Thyroid gland (tissue), 4 donors: ENCODE measurements at regions not wholly inside any gene's neighbourhood (a gene's known extent, or its start where the extent isn't known, plus 50 kb on each side); places are given as distances from the start of the nearest gene placed in this dataset.

Experiments
- DNase-seq, 2 donors: peaks; one replicate each; pipeline ENCODE4 v3.0.0-alpha.2; 2019
- H3K27ac ChIP-seq, 3 donors: fragments of 200-600 bp; sonication (generic); 1 replicate in 2 of 3; 2 replicates in 1 of 3; pipeline ENCODE4 v1.5.1; 2016 to 2019; ENCODE audit warnings: mild to moderate bottlenecking in 1 of 3, moderate library complexity in 1 of 3
- H3K27me3 ChIP-seq: fragments of 200-600 bp; sonication (generic); one replicate; pipeline ENCODE4 v1.5.1; 2019
- H3K36me3 ChIP-seq, 2 donors: fragments of 200-600 bp; sonication (generic); one replicate each; pipeline ENCODE4 v1.5.1; 2016 to 2019
- H3K4me1 ChIP-seq, 2 donors: fragments of 200-600 bp; sonication (generic); one replicate each; pipeline ENCODE4 v1.5.1; 2017 to 2019
- H3K4me3 ChIP-seq, 3 donors: fragments of 200-600 bp; sonication (generic); replicated peaks in 1 of 3; 1 replicate in 2 of 3; 2 replicates in 1 of 3; pipeline ENCODE4 v1.5.1; 2016; ENCODE audit warnings: mild to moderate bottlenecking in 1 of 3
- H3K9me3 ChIP-seq: fragments of 200-600 bp; sonication (generic); one replicate; pipeline ENCODE4 v1.5.1; 2017
- POLR2A ChIP-seq, 2 donors: fragments of 450-650 bp; IDR thresholded peaks; one replicate each; pipeline ENCODE4 v1.6.1; 2017; ENCODE audit warnings: antibody characterized with exemption in 2 of 2, mild to moderate bottlenecking in 2 of 2, moderate library complexity in 1 of 2
- WGBS, 2 donors: methylation state at CpG; one replicate each; pipeline ENCODE4 v1.1.5; 2017; 5-methylcytosine and 5-hydroxymethylcytosine counted together
- intact Hi-C: fragments of 100-400 bp; cut with DNase I; formaldehyde crosslinking; loops from one replicate; pipeline ENCODE4 v1.15.1; 2023
- TF ChIP-seq, protein P1 (sequence below), 6 experiments: fragments of 200-600 bp in 3 of 6; fragments of 450-650 bp in 3 of 6; sonication (generic) in 3 of 6; IDR thresholded peaks; one replicate each; pipeline ENCODE4 v1.5.1; 2016 to 2019; ENCODE audit warnings: antibody characterized with exemption in 6 of 6, mild to moderate bottlenecking in 2 of 6, inconsistent platforms in 1 of 6, moderate library complexity in 1 of 6

GRCh38 chr11:109789901-109790300 is 303.3 kb upstream of the ZC3H12C start:
- intact Hi-C loops = no loop called here

GRCh38 chr11:109791337-109791736 is 301.9 kb upstream of the ZC3H12C start:
- intact Hi-C loops = no loop called here

More at GRCh38 chr11:109789901-109790300, 303.3 kb upstream of the ZC3H12C start:
- H3K4me3 ChIP-seq = no peak overlapping the region
- H3K36me3 ChIP-seq = no peaks in the 10 kb centered on the region
- no peak overlapping the region for H3K27ac ChIP-seq
- no peak for DNase-seq
- 69 to 70% methylated on average over 1 of the region's 1 CpG for WGBS, 2 donors
- H3K9me3 ChIP-seq = no peaks in the 10 kb centered on the region
- TF ChIP-seq, protein P1, sequence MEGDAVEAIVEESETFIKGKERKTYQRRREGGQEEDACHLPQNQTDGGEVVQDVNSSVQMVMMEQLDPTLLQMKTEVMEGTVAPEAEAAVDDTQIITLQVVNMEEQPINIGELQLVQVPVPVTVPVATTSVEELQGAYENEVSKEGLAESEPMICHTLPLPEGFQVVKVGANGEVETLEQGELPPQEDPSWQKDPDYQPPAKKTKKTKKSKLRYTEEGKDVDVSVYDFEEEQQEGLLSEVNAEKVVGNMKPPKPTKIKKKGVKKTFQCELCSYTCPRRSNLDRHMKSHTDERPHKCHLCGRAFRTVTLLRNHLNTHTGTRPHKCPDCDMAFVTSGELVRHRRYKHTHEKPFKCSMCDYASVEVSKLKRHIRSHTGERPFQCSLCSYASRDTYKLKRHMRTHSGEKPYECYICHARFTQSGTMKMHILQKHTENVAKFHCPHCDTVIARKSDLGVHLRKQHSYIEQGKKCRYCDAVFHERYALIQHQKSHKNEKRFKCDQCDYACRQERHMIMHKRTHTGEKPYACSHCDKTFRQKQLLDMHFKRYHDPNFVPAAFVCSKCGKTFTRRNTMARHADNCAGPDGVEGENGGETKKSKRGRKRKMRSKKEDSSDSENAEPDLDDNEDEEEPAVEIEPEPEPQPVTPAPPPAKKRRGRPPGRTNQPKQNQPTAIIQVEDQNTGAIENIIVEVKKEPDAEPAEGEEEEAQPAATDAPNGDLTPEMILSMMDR (IDR thresholded peaks at IDR 0.05) = no peak
- TF ChIP-seq POLR2A (IDR thresholded peaks at IDR 0.05) = no peak
- no peaks in the 10 kb centered on the region for H3K27me3 ChIP-seq
- no peaks in the 10 kb centered on the region for H3K4me1 ChIP-seq

GRCh38 chr11:109794501-109794900 is 298.7 kb upstream of the ZC3H12C start:
- WGBS, 2 donors = 89 to 93% methylated on average over 3 of the region's 3 CpGs
- no peak for DNase-seq
- no peak overlapping the region for H3K27ac ChIP-seq
- H3K36me3 ChIP-seq = no peaks in the 10 kb centered on the region
- no peaks in the 10 kb centered on the region for H3K27me3 ChIP-seq
- no peaks in the 10 kb centered on the region for H3K4me1 ChIP-seq
- H3K4me3 ChIP-seq = no peak overlapping the region
- H3K9me3 ChIP-seq = no peaks in the 10 kb centered on the region
- intact Hi-C loops = no loop called here
- TF ChIP-seq, protein P1 (IDR thresholded peaks at IDR 0.05) = no peak
- TF ChIP-seq POLR2A (IDR thresholded peaks at IDR 0.05) = no peak

More at GRCh38 chr11:109791337-109791736, 301.9 kb upstream of the ZC3H12C start:
- WGBS, 2 donors = 86 to 91% methylated on average over 2 of the region's 2 CpGs
- Histone ChIP-seq H3K4me1 (no peaks in the 10 kb centered on the region), H3K27me3 (no peaks in the 10 kb centered on the region), H3K4me3 (no peak overlapping the region), H3K27ac (no peak overlapping the region), H3K36me3 (no peaks in the 10 kb centered on the region), H3K9me3 (no peaks in the 10 kb centered on the region)
- TF ChIP-seq, protein P1 (IDR thresholded peaks at IDR 0.05) = no peak
- TF ChIP-seq POLR2A (IDR thresholded peaks at IDR 0.05) = no peak
- no peak for DNase-seq

DNA sequence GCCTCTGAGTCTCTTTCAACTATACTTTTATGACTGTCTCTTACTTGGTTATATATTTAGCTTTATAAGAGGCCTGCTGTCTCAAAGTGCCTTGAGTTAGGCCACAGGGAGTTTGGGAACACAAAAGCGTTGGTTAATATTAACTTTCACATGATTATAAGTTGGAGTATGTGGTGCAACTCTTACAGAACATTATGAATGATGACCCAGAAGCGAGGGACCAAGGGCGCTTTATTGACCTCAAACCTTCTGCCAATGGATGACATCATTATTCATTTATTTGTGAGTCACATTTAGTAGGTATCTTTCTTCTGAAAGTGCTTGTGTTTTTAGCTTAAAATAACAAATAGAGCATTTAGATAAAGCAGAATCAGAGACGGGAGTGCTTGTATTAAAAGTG is 298.0 kb upstream of the ZC3H12C start:
- intact Hi-C loops = no loop called here
- Histone ChIP-seq H3K36me3 (no peaks in the 10 kb centered on the region), H3K27ac (no peak overlapping the region), H3K4me3 (no peak overlapping the region), H3K27me3 (no peaks in the 10 kb centered on the region), H3K9me3 (no peaks in the 10 kb centered on the region), H3K4me1 (no peaks in the 10 kb centered on the region)
- DNase-seq = no peak
- WGBS, 2 donors = 75 to 77% methylated on average over 4 of the region's 4 CpGs
- no peak for TF ChIP-seq POLR2A (IDR thresholded peaks at IDR 0.05)
- TF ChIP-seq, protein P1 (IDR thresholded peaks at IDR 0.05) = no peak

GRCh38 chr11:109796253-109796652 is 296.9 kb upstream of the ZC3H12C start:
- H3K36me3 ChIP-seq = no peaks in the 10 kb centered on the region
- H3K27ac ChIP-seq = no peak overlapping the region
- intact Hi-C loops = no loop called here
- no peaks in the 10 kb centered on the region for H3K4me1 ChIP-seq
- TF ChIP-seq POLR2A (IDR thresholded peaks at IDR 0.05) = no peak
- TF ChIP-seq, protein P1 (IDR thresholded peaks at IDR 0.05) = no peak
- DNase-seq = no peak
- no peaks in the 10 kb centered on the region for H3K9me3 ChIP-seq
- H3K27me3 ChIP-seq = no peaks in the 10 kb centered on the region
- H3K4me3 ChIP-seq = no peak overlapping the region
- 37 to 88% methylated on average over 2 of the region's 2 CpGs for WGBS, 2 donors
